ENCODE measurements at regions not wholly inside any gene's neighbourhood (a gene's known extent, or its start where the extent isn't known, plus 50 kb on each side); places are given as distances from the start of the nearest gene placed in this dataset.

GRCh38 chr22:47420211-47420610, 657.8 kb downstream of the TBC1D22A start:
- TF ChIP-seq CTCF (IDR thresholded peaks at IDR 0.05; ENCODE audit: low read depth, low read length), result no peak
- DNase-seq (ENCODE audit: extremely low read depth, low read depth), result no peak

DNA sequence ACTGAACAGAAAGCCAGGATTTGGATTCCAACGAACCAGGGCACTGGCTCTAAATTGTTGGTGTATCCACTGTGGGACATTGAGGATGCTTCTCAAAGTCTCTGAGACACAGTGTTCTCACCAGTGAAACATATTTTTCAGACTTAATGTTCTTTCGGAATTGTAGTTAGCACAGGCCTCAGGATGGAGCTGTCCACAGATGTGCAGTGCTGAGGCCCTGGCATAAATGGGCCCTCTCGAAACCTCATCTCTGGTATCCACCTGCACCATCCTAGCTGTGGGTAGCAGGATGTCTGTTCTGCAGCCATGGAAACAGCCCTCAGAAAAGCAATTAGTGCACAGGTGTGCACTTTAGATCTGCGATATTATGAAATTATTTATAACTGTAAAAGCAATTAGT, 656.8 kb downstream of the TBC1D22A start:
- no peak for DNase-seq (ENCODE audit: extremely low read depth, low read depth)
- no peak for TF ChIP-seq CTCF (IDR thresholded peaks at IDR 0.05; ENCODE audit: low read depth, low read length)

- TF ChIP-seq CTCF (IDR thresholded peaks at IDR 0.05; ENCODE audit: low read depth, low read length), result no peak
- DNase-seq (ENCODE audit: extremely low read depth, low read depth), result no peak
Observed at GRCh38 chr22:47417699-47418098, 655.2 kb downstream of the TBC1D22A start.

- TF ChIP-seq CTCF (IDR thresholded peaks at IDR 0.05; ENCODE audit: low read depth, low read length), result no peak
- no peak for DNase-seq (ENCODE audit: extremely low read depth, low read depth)
Observed at GRCh38 chr22:47411006-47411405, 648.6 kb downstream of the TBC1D22A start.

DNA sequence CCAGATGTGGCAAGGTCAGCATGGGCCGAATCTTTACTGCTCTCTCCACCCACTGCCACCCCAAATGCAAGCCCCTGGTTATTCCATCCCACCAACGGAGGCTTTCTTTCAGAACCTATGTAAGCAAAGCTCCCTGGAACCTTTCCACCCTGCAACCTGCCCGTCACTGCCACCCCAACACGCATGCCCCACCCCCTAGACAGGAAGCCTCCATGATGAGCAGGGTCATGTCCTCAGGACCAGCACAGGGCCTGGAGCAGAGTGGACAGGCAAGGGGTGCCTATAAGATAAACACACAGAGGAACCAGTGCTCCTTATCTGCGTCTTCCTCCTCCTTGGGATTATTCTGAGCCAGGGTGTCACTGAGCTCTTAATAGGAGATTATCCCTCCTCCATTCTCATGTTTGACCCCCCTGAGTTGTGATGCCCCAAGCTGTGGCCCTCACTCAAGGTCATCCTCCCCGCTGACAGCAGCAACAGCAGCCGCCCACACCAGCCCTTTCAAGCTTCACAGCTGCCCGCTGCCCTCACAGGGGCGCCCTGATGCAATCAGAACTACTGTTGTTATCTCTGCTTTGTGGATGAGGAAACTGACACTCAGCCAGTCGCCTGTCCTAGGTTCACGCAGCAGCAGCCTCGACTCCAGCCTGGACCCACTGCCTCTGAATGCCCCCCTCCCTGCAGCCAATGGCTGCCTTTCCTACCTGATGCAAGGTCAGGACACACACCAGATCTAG, 647.3 kb downstream of the TBC1D22A start:
- DNase-seq (ENCODE audit: extremely low read depth, low read depth), result no peak
- no peak for TF ChIP-seq CTCF (IDR thresholded peaks at IDR 0.05; ENCODE audit: low read depth, low read length)

DNA sequence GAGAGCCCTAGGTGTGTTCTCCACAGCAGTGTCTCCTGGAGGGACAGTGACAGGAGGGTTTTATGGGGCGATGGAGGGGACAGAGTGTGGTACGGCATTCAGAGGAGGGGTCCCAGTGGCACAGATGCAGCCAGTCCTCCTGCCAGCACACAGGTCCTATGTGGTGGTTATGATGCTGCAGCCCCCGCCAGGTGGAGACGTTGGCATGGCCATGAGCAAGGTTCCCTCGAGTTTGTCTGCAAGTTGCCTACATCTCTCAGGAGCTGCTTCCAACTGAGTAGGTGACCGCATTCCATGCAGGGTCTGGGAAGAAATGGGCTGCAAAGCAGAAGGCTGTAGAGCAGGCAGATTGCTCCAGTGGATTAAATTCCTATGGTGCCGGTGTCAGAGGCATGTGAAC, 646.0 kb downstream of the TBC1D22A start:
- DNase-seq (ENCODE audit: extremely low read depth, low read depth), result no peak
- TF ChIP-seq CTCF (IDR thresholded peaks at IDR 0.05; ENCODE audit: low read depth, low read length), result no peak

DNA sequence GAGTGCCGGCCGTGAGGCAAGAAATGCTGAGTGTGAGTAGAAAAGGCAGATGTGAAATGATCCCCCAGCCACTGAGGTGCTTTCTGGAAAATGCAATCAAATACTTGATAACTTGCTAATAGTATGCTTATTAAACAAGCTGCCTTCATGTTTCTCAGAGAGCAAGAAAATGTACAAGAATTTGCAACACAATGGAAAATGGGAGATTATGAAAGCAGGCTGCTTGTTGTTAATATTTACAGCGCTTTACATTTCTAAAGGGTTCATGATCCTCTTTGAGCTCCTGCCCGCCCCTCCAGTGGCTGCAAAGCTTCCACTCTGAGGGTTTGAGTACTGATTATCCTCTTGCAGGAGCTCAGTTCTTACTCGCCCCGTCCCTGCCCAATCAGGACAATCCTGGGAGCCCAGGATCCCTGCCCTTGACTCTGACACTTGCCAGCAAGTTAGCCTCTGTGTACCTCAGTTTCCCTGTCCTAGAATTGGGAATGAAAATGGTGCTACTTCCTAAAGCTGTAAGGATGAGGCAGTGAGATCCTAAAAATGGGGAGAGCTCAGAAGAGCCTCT, 645.1 kb downstream of the TBC1D22A start:
- no peak for DNase-seq (ENCODE audit: extremely low read depth, low read depth)
- TF ChIP-seq CTCF (IDR thresholded peaks at IDR 0.05; ENCODE audit: low read depth, low read length), result no peak
